Adrenal gland (tissue), 5 donors: ENCODE measurements at regions not wholly inside any gene's neighbourhood (a gene's known extent, or its start where the extent isn't known, plus 50 kb on each side); places are given as distances from the start of the nearest gene placed in this dataset.

Experiments
- CTCF ChIP-seq, 6 experiments: fragments of 450-650 bp in 4 of 6; fragments of 200-600 bp in 2 of 6; sonication (generic) in 1 of 6; IDR thresholded peaks; 1 replicate in 5 of 6; 2 replicates in 1 of 6; pipeline versions ENCODE4 v1.5.1 to v1.8.0; 2016 to 2021; ENCODE audit warnings: antibody characterized with exemption in 6 of 6, mild to moderate bottlenecking in 2 of 6, moderate library complexity in 1 of 6
- POLR2A ChIP-seq, 2 donors: fragments of 450-650 bp; IDR thresholded peaks; one replicate each; pipeline ENCODE4 v1.6.1; 2017; ENCODE audit warnings: antibody characterized with exemption in 2 of 2, mild to moderate bottlenecking in 2 of 2, moderate library complexity in 1 of 2
- donor health status: DM: no; HTN: no; CAD: no.

GRCh38 chr9:6089300-6089699 is 73.9 kb upstream of the RANBP6 start:
- no peak for TF ChIP-seq CTCF (IDR thresholded peaks at IDR 0.05)
- TF ChIP-seq POLR2A (IDR thresholded peaks at IDR 0.05) = no peak
